HCT116 (cell line): ENCODE measurements at regions not wholly inside any gene's neighbourhood (a gene's known extent, or its start where the extent isn't known, plus 50 kb on each side); places are given as distances from the start of the nearest gene placed in this dataset.
A peak's percentile ranks its signal among the peaks of the same experiment; 100 is the strongest.

ENCODE experiments used
- CTCF ChIP-seq, 3 experiments: fragments of 200-600 bp in 1 of 3; sonication (generic) in 1 of 3; IDR thresholded peaks in 2 of 3; conservative IDR thresholded peaks in 1 of 3; 2 replicates each; pipeline ENCODE4 v1.5.1; 2012 to 2017; ENCODE audit warnings: low read depth in 2 of 3, low read length in 2 of 3, antibody characterized with exemption in 1 of 3, borderline replicate concordance in 1 of 3, control low read depth in 1 of 3, mild to moderate bottlenecking in 1 of 3, mixed read lengths in 1 of 3, mixed run types in 1 of 3, moderate library complexity in 1 of 3; ENCODE audit not compliant: insufficient read depth in 1 of 3
- FOSL1 ChIP-seq: IDR thresholded peaks from 2 replicates; pipeline ENCODE4 v1.6.1; 2012; ENCODE audit warnings: low read depth
- POLR2A ChIP-seq: IDR thresholded peaks from 2 replicates; pipeline ENCODE4 v1.7.0; 2011; ENCODE audit warnings: borderline replicate concordance; ENCODE audit not compliant: insufficient read depth, insufficient read length; ENCODE audit errors: extremely low read depth
- RAD21 ChIP-seq: IDR thresholded peaks from 2 replicates; pipeline ENCODE4 v1.6.1; 2012; ENCODE audit warnings: low read depth, mild to moderate bottlenecking
- ZNF274 ChIP-seq: fragments of 200-500 bp; sonication (Bioruptor generic); IDR thresholded peaks from 2 replicates; pipeline ENCODE4 v1.6.1; 2014; ENCODE audit warnings: mild to moderate bottlenecking, low read depth, low read length, inconsistent platforms
- TF ChIP-seq, protein P1 (sequence below): IDR thresholded peaks from 2 replicates; pipeline ENCODE4 v1.6.1; 2011; ENCODE audit warnings: mild to moderate bottlenecking, low read length, moderate library complexity; ENCODE audit not compliant: insufficient replicate concordance; ENCODE audit errors: extremely low read depth

DNA sequence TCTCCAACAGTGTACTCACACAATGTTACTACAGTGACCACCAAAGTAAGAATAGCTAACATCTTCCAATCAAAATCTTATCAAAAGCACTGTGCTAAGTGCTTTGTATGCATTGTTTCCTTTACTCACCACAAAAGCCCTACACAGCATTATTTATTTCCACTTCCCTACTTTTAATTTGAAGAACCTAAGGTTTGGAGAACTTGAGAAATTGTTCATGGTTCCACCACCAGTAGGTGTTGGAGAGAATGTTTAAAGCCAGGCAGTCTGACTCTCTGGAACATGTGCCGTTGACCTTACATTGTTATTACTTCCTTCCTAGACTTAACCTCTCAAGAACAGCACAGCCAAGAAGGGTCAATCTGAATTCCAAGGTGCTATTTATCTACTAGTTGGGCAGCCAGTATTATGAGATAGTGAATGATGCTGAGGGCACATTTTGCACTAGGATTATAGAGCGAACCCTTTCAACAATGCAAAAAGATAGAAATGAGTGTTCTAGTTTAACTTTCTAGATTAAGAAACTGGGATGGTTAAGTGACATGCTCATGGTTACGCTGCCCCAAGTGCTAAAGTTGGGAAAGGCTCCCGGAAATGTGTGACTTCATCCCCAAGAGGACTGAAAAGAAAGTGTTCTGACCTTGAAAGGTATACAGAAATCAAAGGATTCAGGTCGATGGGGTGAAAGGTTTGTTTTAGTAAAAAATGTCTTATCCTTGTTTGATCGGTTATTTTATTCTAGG is 55.2 kb upstream of the FAM136A start:
- peak in 2 of 3 experiments; percentile 41 to 46; a peak in 3 of 6 replicates for TF ChIP-seq CTCF (IDR thresholded peaks at IDR 0.05 in 2 of 3, conservative IDR thresholded peaks at IDR 0.05 in 1 of 3; ENCODE audit: borderline replicate concordance in 1 of 3, insufficient read depth in 1 of 3, low read depth in 2 of 3, low read length in 2 of 3)
- no peak for TF ChIP-seq ZNF274
- TF ChIP-seq, protein P1, sequence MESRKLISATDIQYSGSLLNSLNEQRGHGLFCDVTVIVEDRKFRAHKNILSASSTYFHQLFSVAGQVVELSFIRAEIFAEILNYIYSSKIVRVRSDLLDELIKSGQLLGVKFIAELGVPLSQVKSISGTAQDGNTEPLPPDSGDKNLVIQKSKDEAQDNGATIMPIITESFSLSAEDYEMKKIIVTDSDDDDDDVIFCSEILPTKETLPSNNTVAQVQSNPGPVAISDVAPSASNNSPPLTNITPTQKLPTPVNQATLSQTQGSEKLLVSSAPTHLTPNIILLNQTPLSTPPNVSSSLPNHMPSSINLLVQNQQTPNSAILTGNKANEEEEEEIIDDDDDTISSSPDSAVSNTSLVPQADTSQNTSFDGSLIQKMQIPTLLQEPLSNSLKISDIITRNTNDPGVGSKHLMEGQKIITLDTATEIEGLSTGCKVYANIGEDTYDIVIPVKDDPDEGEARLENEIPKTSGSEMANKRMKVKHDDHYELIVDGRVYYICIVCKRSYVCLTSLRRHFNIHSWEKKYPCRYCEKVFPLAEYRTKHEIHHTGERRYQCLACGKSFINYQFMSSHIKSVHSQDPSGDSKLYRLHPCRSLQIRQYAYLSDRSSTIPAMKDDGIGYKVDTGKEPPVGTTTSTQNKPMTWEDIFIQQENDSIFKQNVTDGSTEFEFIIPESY = no peak
- TF ChIP-seq POLR2A = no peak
- no peak for TF ChIP-seq FOSL1
- TF ChIP-seq RAD21 = 0 out of 2 replicates have a peak, but pooled peaks have one; percentile 6
